Skeletal muscle satellite cell (primary cell): ENCODE measurements at regions not wholly inside any gene's neighbourhood (a gene's known extent, or its start where the extent isn't known, plus 50 kb on each side); places are given as distances from the start of the nearest gene placed in this dataset.

ENCODE experiments used
- H3K27me3 ChIP-seq: 2 replicates; pipeline ENCODE4 v1.7.0; 2013; ENCODE audit warnings: low read length; ENCODE audit not compliant: control insufficient read depth, insufficient read depth
- H3K36me3 ChIP-seq: 2 replicates; pipeline ENCODE4 v1.7.0; 2013; ENCODE audit warnings: mild to moderate bottlenecking, control low read depth, low read length; ENCODE audit not compliant: insufficient read depth
- H3K4me1 ChIP-seq: 2 replicates; pipeline ENCODE4 v1.7.0; 2013; ENCODE audit warnings: low read length; ENCODE audit not compliant: control insufficient read depth, insufficient read depth
- H3K4me2 ChIP-seq: 2 replicates; pipeline ENCODE4 v1.7.0; 2013; ENCODE audit warnings: mild to moderate bottlenecking, low read length
- H3K4me3 ChIP-seq: 2 replicates; pipeline ENCODE4 v1.7.0; 2013; ENCODE audit warnings: low read length
- H3K9ac ChIP-seq: 2 replicates; pipeline ENCODE4 v1.7.0; 2013; ENCODE audit warnings: mild to moderate bottlenecking, low read depth, low read length, moderate library complexity
- H3K9me3 ChIP-seq: replicated peaks from 2 replicates; pipeline ENCODE4 v1.7.0; 2013; ENCODE audit warnings: mild to moderate bottlenecking, control low read depth, low read length

GRCh38 chr18:29512761-29513160 is 1335.8 kb upstream of the CDH2 start:
- no peak overlapping the region for H3K9ac ChIP-seq
- no peaks in the 10 kb centered on the region for H3K27me3 ChIP-seq
- no peak overlapping the region for H3K4me2 ChIP-seq
- H3K4me3 ChIP-seq = no peak overlapping the region
- no peaks in the 10 kb centered on the region for H3K36me3 ChIP-seq
- no peaks in the 10 kb centered on the region for H3K4me1 ChIP-seq
- no peaks in the 10 kb centered on the region for H3K9me3 ChIP-seq

GRCh38 chr18:29512203-29512602 is 1335.3 kb upstream of the CDH2 start:
- Histone ChIP-seq H3K4me3 (no peak overlapping the region), H3K36me3 (no peaks in the 10 kb centered on the region), H3K27me3 (no peaks in the 10 kb centered on the region), H3K9me3 (no peaks in the 10 kb centered on the region), H3K4me2 (no peak overlapping the region), H3K4me1 (no peaks in the 10 kb centered on the region), H3K9ac (no peak overlapping the region)

GRCh38 chr18:29501952-29502351 is 1325.0 kb upstream of the CDH2 start:
- no peak overlapping the region for H3K9ac ChIP-seq
- no peaks in the 10 kb centered on the region for H3K9me3 ChIP-seq
- no peak overlapping the region for H3K4me3 ChIP-seq
- H3K27me3 ChIP-seq = no peaks in the 10 kb centered on the region
- H3K36me3 ChIP-seq = no peaks in the 10 kb centered on the region
- H3K4me1 ChIP-seq = peaks cover 13% of the 10 kb centered on the region
- peak overlapping the region; percentile 39 for H3K4me2 ChIP-seq

GRCh38 chr18:29496152-29496680 is 1319.3 kb upstream of the CDH2 start:
- Histone ChIP-seq H3K36me3 (no peaks in the 10 kb centered on the region), H3K9ac (no peak overlapping the region), H3K4me3 (no peak overlapping the region), H3K4me1 (peaks cover under 1% of the 10 kb centered on the region), H3K27me3 (no peaks in the 10 kb centered on the region), H3K4me2 (no peak overlapping the region), H3K9me3 (no peaks in the 10 kb centered on the region)

GRCh38 chr18:29494371-29494770 is 1317.4 kb upstream of the CDH2 start:
- H3K4me2 ChIP-seq = no peak overlapping the region
- no peaks in the 10 kb centered on the region for H3K36me3 ChIP-seq
- H3K27me3 ChIP-seq = no peaks in the 10 kb centered on the region
- H3K9ac ChIP-seq = no peak overlapping the region
- no peaks in the 10 kb centered on the region for H3K4me1 ChIP-seq
- no peaks in the 10 kb centered on the region for H3K9me3 ChIP-seq
- H3K4me3 ChIP-seq = no peak overlapping the region

GRCh38 chr18:29491907-29492306 is 1315.0 kb upstream of the CDH2 start:
- Histone ChIP-seq H3K9ac (no peak overlapping the region), H3K4me2 (no peak overlapping the region), H3K9me3 (no peaks in the 10 kb centered on the region), H3K27me3 (no peaks in the 10 kb centered on the region), H3K4me1 (no peaks in the 10 kb centered on the region), H3K4me3 (no peak overlapping the region), H3K36me3 (no peaks in the 10 kb centered on the region)

GRCh38 chr18:29488617-29489016 is 1311.7 kb upstream of the CDH2 start:
- H3K27me3 ChIP-seq = no peaks in the 10 kb centered on the region
- H3K4me1 ChIP-seq = no peaks in the 10 kb centered on the region
- H3K9me3 ChIP-seq = no peaks in the 10 kb centered on the region
- H3K36me3 ChIP-seq = no peaks in the 10 kb centered on the region
- H3K9ac ChIP-seq = no peak overlapping the region
- no peak overlapping the region for H3K4me3 ChIP-seq
- H3K4me2 ChIP-seq = no peak overlapping the region

GRCh38 chr18:29465526-29465925 is 1288.6 kb upstream of the CDH2 start:
- Histone ChIP-seq H3K4me2 (no peak overlapping the region), H3K36me3 (no peaks in the 10 kb centered on the region), H3K9me3 (no peaks in the 10 kb centered on the region)

GRCh38 chr18:29459972-29460371 is 1283.0 kb upstream of the CDH2 start:
- Histone ChIP-seq H3K4me3 (no peak overlapping the region), H3K4me2 (no peak overlapping the region), H3K27me3 (no peaks in the 10 kb centered on the region), H3K9ac (no peak overlapping the region), H3K9me3 (no peaks in the 10 kb centered on the region), H3K36me3 (no peaks in the 10 kb centered on the region), H3K4me1 (no peaks in the 10 kb centered on the region)

More at GRCh38 chr18:29465526-29465925, 1288.6 kb upstream of the CDH2 start:
- H3K4me1 ChIP-seq = no peaks in the 10 kb centered on the region
- no peaks in the 10 kb centered on the region for H3K27me3 ChIP-seq
- H3K4me3 ChIP-seq = no peak overlapping the region
- no peak overlapping the region for H3K9ac ChIP-seq

- Histone ChIP-seq H3K9ac (no peak overlapping the region), H3K4me3 (no peak overlapping the region), H3K27me3 (no peaks in the 10 kb centered on the region), H3K4me2 (no peak overlapping the region), H3K9me3 (no peaks in the 10 kb centered on the region), H3K4me1 (no peaks in the 10 kb centered on the region), H3K36me3 (no peaks in the 10 kb centered on the region)
These were observed 1280.5 kb upstream of the CDH2 start for GRCh38 chr18:29457316-29457889.

- no peaks in the 10 kb centered on the region for H3K9me3 ChIP-seq
- no peaks in the 10 kb centered on the region for H3K36me3 ChIP-seq
- no peak overlapping the region for H3K4me3 ChIP-seq
- no peaks in the 10 kb centered on the region for H3K27me3 ChIP-seq
- H3K4me2 ChIP-seq = no peak overlapping the region
- no peak overlapping the region for H3K9ac ChIP-seq
- no peaks in the 10 kb centered on the region for H3K4me1 ChIP-seq
These were observed 1272.5 kb upstream of the CDH2 start for GRCh38 chr18:29449424-29449823.

- Histone ChIP-seq H3K4me3 (no peak overlapping the region), H3K9me3 (no peaks in the 10 kb centered on the region), H3K4me2 (no peak overlapping the region), H3K36me3 (no peaks in the 10 kb centered on the region), H3K9ac (no peak overlapping the region), H3K4me1 (no peaks in the 10 kb centered on the region), H3K27me3 (no peaks in the 10 kb centered on the region)
These were observed 1262.5 kb upstream of the CDH2 start for GRCh38 chr18:29439398-29439797.
